Activated CD4-positive, alpha-beta memory T cell treated with anti-CD3 and anti-CD28 coated beads for 36 hours (primary cell): ENCODE measurements at regions not wholly inside any gene's neighbourhood (a gene's known extent, or its start where the extent isn't known, plus 50 kb on each side); places are given as distances from the start of the nearest gene placed in this dataset.

Experiments
- CTCF ChIA-PET: fragments of 350-600 bp; sonication (Branson Sonifier 250); formaldehyde crosslinking; loops from one replicate; lab custom pipeline; 2021; ENCODE audit warnings: antibody characterized with exemption, inconsistent platforms; lab: Charles Lee
- POLR2A ChIA-PET: fragments of 350-600 bp; sonication (Branson Sonifier 250); formaldehyde crosslinking; loops from one replicate; lab custom pipeline; 2021; ENCODE audit warnings: antibody characterized with exemption; lab: Charles Lee
- DNase-seq: peaks from one replicate; pipeline ENCODE4 v3.0.0-alpha.2; 2020
- H3K27ac Mint-ChIP-seq: one replicate; pipeline ENCODE4 v1.8.0; 2021; ENCODE audit warnings: mixed read lengths
- H3K27me3 Mint-ChIP-seq: one replicate; pipeline ENCODE4 v1.8.0; 2021; ENCODE audit warnings: mixed read lengths
- H3K36me3 Mint-ChIP-seq: one replicate; pipeline ENCODE4 v1.8.0; 2021; ENCODE audit warnings: mixed read lengths
- H3K4me1 Mint-ChIP-seq: one replicate; pipeline ENCODE4 v1.8.0; 2021; ENCODE audit warnings: low read depth, mixed read lengths
- H3K4me3 Mint-ChIP-seq: one replicate; pipeline ENCODE4 v1.8.0; 2021; ENCODE audit warnings: mild to moderate bottlenecking, mixed read lengths
- H3K9me3 Mint-ChIP-seq: one replicate; pipeline ENCODE4 v1.8.0; 2021; ENCODE audit warnings: mixed read lengths
- intact Hi-C: fragments of 100-400 bp; cut with micrococcal nuclease; formaldehyde crosslinking; loops from one replicate; pipeline ENCODE4 v1.15.1; 2023

DNA sequence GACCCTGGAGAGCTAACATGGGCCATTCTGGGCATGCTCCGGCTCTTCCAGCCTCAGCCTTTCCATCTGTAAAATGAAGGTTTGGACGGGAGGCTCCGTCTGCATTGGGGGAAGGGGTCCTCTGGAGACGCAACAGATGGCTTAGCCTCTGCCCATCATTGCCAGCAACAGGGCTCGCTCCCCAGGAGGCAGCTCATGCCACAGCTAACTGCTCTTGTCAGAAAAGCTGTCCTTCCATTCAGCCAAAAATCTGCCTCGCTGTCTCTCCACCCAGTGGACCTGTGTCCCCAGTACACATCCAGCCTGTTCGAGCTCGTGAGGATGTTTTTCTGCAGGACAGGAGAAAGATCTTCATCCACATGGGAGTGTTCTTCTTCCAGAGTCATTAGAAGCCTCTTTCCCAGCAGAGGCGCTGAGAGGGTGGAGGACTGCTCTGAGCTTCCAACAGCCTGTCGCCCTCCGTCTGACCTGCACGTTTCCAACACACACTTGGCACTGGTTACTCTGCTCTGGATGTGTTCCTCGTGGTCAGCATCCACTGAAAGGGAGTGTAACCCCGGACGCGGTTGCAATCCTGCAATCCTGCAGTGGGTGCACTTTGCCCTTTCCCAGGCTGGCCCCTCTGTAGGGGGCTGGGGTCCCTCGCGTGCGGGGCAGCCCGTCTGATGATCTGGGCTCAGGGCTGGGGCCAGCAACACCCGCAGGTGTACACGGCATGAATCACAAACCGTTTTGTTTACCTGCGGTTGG is 1340.9 kb downstream of the TBC1D22A start:
- Mint-ChIP-seq H3K36me3 (peaks cover under 1% of the 10 kb centered on the region), H3K4me1 (peaks cover 13% of the 10 kb centered on the region), H3K9me3 (peaks cover 1% of the 10 kb centered on the region), H3K27ac (no peak overlapping the region), H3K27me3 (peaks cover 5% of the 10 kb centered on the region), H3K4me3 (no peak overlapping the region)
- CTCF ChIA-PET, result no interaction called here
- intact Hi-C loops, result no loop called here
- no peak for DNase-seq
- POLR2A ChIA-PET, result no interaction called here

DNA sequence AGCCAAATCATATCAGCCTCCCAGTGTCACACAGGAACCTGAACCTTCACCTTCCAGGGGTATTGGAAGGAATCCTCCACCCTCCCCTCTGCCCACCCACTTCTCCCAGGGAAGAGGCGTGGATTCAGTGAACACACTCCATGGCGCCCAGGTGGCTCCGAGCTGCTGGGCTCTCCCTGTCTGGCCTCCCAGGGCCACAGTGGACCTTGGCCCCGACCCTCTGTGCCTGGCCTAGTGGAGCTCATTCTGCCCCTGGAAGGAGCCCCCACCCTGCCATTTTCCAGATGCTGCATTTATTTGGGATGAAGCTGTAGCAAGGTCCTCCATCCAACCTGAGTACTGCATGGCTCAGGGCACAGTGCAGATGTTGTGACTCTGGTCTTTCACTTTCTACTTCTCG is 1340.1 kb downstream of the TBC1D22A start:
- intact Hi-C loops, result no loop called here
- ChIA-PET CTCF (no interaction called here), POLR2A (no interaction called here)
- Mint-ChIP-seq H3K27me3 (peaks cover 5% of the 10 kb centered on the region), H3K27ac (no peak overlapping the region), H3K36me3 (no peaks in the 10 kb centered on the region), H3K4me1 (peaks cover 19% of the 10 kb centered on the region), H3K4me3 (no peak overlapping the region), H3K9me3 (no peaks in the 10 kb centered on the region)
- no peak for DNase-seq

DNA sequence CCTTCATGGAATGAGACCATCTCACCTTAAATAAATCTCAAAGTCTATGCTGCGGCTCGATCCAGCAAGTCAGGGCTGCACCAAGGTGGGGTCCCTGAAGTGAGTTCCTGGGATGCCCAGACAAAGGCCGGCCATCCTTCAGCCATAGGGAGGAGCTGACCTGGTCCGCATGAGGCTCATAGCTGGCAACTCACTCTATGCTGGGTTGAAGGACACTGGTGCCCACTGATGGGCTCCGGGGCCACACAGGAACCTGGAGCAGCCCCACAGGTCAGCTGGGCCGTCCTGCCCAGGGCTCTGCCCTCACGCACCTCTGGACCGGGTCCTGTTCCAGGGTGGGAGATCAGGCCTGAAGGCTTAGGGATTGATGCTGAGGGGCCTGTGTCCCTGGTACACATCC is 1339.3 kb downstream of the TBC1D22A start:
- intact Hi-C loops, result no loop called here
- DNase-seq, result no peak
- POLR2A ChIA-PET, result no interaction called here
- CTCF ChIA-PET, result no interaction called here
- H3K4me1 Mint-ChIP-seq, result peaks cover 19% of the 10 kb centered on the region
- H3K4me3 Mint-ChIP-seq, result no peak overlapping the region
- H3K27ac Mint-ChIP-seq, result no peak overlapping the region
- H3K36me3 Mint-ChIP-seq, result no peaks in the 10 kb centered on the region
- H3K27me3 Mint-ChIP-seq, result peaks cover 5% of the 10 kb centered on the region
- no peaks in the 10 kb centered on the region for H3K9me3 Mint-ChIP-seq

DNA sequence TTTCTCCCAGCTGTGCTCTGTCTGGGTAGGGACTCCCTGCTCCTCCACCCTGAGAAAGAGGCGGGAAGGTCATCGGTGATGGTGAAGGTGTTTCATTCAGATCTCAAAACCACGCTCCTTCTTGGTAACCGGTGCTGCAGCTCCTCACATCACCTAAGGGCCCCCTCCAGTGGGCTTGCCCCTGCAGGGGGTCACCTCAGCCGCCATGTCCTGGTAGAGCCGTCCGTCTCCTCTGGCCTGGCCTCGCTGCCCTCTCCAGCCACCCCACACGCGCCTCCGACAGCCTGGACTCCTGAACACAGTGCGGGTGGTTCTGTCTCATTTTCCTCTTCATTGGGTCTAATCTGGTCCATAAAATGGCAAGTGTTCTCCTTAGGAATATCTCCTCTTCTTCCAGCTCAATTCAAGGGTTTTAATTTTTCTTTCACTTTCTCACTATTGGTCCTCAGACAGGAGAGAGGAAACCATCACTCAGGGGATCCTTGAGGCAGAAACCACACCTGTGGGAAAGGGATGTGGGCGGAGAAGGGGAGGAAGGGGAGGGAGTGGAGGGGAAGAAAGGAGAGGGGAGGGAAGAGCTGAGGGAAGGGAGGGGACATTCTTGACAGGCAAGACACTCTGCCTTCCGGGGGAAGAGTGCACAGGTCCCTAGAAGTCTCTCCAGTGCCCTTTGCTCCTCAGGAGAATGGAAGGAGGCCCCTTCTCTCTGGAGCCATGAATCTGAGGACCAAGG is 1338.4 kb downstream of the TBC1D22A start:
- CTCF ChIA-PET, result no interaction called here
- Mint-ChIP-seq H3K9me3 (no peaks in the 10 kb centered on the region), H3K36me3 (no peaks in the 10 kb centered on the region), H3K4me3 (no peak overlapping the region), H3K27ac (no peak overlapping the region), H3K27me3 (peaks cover 5% of the 10 kb centered on the region), H3K4me1 (peaks cover 19% of the 10 kb centered on the region)
- POLR2A ChIA-PET, result no interaction called here
- DNase-seq, result no peak
- intact Hi-C loops, result no loop called here

DNA sequence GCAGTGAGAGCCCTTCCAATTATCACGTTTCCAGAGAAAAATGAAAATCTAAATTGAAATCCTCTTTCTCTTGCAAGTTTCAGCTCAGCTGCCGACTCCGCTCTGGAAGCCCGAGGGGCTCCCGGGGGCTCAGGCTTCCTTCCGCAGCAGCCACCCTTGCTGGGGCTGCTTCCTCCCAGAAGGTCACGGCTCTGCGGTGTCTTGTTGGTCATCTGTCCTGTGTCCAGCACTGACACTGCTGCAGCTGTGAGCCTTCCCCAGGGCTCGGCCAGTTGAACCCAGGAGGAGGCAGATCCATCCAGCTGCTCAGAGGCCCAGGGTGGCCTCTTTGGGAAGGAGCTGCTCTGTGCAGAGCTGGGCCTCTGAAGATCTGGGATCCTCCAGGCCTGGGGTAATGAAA is 1337.2 kb downstream of the TBC1D22A start:
- CTCF ChIA-PET, result no interaction called here
- no peak overlapping the region for H3K4me3 Mint-ChIP-seq
- intact Hi-C loops, result no loop called here
- H3K27me3 Mint-ChIP-seq, result peaks cover 3% of the 10 kb centered on the region
- H3K36me3 Mint-ChIP-seq, result no peaks in the 10 kb centered on the region
- no peak for DNase-seq
- peaks cover 19% of the 10 kb centered on the region for H3K4me1 Mint-ChIP-seq
- H3K9me3 Mint-ChIP-seq, result no peaks in the 10 kb centered on the region
- no peak overlapping the region for H3K27ac Mint-ChIP-seq
- POLR2A ChIA-PET, result no interaction called here

DNA sequence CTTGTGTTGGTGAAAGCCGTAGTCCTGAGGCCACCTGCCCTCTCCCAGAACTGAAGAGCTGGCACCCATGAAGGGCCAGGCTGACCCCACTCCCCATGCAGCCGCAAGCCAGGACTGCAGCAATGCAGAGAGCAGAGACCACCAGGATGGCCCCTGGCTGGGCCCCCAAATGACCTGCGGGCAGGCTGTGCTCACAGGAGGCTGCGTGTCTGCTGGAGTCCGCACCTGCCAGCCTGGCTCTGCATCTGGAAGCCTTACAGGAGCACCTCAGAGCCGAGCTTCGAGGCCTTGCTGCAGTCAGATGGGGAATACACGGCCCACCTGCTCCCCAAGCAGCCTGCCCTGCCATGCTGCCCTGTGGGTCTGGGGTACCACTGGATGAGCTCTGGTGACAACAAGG is 1336.8 kb downstream of the TBC1D22A start:
- CTCF ChIA-PET, result no interaction called here
- no peak for DNase-seq
- Mint-ChIP-seq H3K36me3 (no peaks in the 10 kb centered on the region), H3K4me3 (no peak overlapping the region), H3K27me3 (peaks cover 3% of the 10 kb centered on the region), H3K27ac (no peak overlapping the region), H3K4me1 (peaks cover 19% of the 10 kb centered on the region), H3K9me3 (no peaks in the 10 kb centered on the region)
- intact Hi-C loops, result no loop called here
- POLR2A ChIA-PET, result no interaction called here

DNA sequence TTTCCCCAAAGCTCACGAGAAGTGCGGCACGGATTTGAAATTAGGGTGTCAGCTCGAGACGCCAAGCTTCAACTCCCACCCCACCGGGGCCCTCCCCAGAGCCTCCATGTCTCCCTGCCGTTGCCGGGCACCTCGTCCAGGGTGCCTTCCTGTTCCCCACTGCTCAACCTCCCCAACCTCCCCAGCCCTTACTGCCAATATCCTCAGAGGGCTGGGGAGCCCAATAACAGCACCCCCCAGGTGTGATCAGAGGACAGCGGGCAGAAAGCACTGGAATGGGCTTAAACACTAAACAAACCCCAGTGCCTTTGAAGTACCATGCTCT is 1336.4 kb downstream of the TBC1D22A start:
- no peak overlapping the region for H3K4me3 Mint-ChIP-seq
- ChIA-PET CTCF (no interaction called here), POLR2A (no interaction called here)
- DNase-seq, result no peak
- intact Hi-C loops, result no loop called here
- peaks cover 19% of the 10 kb centered on the region for H3K4me1 Mint-ChIP-seq
- no peaks in the 10 kb centered on the region for H3K9me3 Mint-ChIP-seq
- H3K27me3 Mint-ChIP-seq, result peaks cover under 1% of the 10 kb centered on the region
- H3K36me3 Mint-ChIP-seq, result no peaks in the 10 kb centered on the region
- no peak overlapping the region for H3K27ac Mint-ChIP-seq

DNA sequence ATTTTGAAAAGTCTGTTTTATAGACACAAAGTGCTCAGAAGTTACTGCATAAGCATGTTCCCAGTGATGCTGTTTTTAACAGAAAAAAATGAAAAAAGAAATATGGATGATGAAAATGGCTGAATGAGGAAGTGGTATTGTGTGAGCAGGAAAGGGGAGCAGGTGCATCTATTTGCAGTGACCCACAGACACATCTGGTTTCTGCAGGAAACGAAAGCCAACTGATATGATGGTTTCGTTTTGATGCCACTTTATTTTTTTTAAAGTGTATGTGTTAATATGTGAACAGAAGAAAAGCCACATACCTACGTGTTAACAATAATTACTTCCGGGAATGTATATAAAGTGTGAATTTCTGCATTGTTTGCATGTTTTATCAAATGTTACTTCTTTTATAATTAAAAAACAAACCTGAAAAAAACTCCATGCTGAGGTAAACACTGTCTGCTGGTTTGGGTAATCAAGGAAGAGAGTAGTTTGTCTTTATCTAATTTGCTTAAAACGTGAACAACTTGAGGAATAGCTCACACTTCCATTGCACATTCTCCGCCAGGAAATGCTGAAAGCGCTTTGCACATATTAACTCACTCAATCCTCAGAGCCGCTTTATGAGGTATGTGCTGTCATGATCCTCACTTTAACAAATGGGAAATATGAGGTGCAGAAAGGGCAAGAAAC is 1335.9 kb downstream of the TBC1D22A start:
- Mint-ChIP-seq H3K27ac (no peak overlapping the region), H3K4me3 (no peak overlapping the region), H3K9me3 (no peaks in the 10 kb centered on the region), H3K4me1 (peaks cover 19% of the 10 kb centered on the region), H3K36me3 (no peaks in the 10 kb centered on the region), H3K27me3 (no peaks in the 10 kb centered on the region)
- intact Hi-C loops, result no loop called here
- ChIA-PET POLR2A (no interaction called here), CTCF (no interaction called here)
- peak; percentile 20 for DNase-seq

DNA sequence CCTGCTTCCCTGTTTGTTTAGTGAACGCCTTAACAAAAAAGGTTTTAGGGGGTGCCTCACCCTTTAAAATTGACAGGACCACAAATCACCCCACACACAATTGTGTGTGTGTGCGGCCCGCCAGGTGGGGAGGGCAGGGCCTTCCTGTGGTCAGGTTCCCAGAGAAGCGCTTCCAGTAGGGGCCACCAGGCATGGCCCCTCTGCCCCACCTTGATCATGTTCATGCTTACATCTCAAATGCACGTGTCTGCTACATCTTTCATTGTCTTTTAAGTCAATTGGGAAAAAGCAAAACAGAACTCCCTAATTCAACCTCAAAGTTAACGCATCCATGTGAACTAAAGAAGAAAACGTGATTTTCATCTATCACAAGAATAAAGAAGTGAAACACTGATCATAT is 1335.3 kb downstream of the TBC1D22A start:
- ChIA-PET CTCF (no interaction called here), POLR2A (no interaction called here)
- intact Hi-C loops, result no loop called here
- Mint-ChIP-seq H3K27me3 (no peaks in the 10 kb centered on the region), H3K9me3 (no peaks in the 10 kb centered on the region), H3K36me3 (no peaks in the 10 kb centered on the region), H3K4me1 (peaks cover 19% of the 10 kb centered on the region), H3K27ac (no peak overlapping the region), H3K4me3 (no peak overlapping the region)
- DNase-seq, result no peak

DNA sequence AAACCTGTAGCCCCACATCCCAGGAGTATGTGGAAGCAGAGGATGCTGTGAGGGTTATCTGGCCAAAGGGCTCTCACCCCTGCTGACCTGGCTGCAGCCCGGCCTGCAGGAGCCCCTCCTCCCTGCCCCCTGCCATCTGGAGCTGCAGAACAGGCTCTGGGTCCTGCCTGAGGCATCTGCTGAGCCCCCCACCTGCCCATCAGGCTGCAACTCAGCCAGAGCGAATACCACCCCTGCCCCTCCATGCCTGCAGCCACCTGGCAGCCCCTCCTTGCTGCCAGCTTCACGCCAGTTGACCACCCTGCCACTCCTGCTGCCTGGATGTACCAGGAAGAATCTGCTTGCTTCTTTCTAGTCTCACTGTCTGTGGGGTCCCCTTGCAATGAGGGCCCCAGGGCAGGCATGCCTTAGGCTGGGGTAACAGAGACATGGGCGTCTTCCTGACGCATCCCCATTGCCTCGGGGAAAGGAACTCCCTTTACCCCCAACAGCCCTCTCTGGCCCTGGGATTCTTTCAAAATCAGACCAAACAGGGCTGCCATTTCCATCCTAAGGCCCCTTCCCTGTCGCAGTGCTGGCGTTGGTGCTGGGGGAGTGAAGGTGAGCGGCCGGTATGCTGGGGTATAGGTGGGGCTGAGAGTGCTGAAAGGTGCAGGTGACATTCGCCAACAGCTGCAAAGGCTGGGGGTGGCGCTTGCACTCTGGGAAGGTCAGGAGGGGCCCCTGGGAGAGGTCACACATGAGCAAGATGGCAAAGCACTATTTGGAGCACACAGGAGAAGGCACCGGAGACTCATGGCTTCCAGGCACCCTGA is 1334.6 kb downstream of the TBC1D22A start:
- Mint-ChIP-seq H3K36me3 (no peaks in the 10 kb centered on the region), H3K4me1 (peaks cover 19% of the 10 kb centered on the region), H3K27ac (no peak overlapping the region), H3K9me3 (no peaks in the 10 kb centered on the region), H3K27me3 (no peaks in the 10 kb centered on the region), H3K4me3 (no peak overlapping the region)
- ChIA-PET CTCF (no interaction called here), POLR2A (no interaction called here)
- intact Hi-C loops, result no loop called here
- no peak for DNase-seq

DNA sequence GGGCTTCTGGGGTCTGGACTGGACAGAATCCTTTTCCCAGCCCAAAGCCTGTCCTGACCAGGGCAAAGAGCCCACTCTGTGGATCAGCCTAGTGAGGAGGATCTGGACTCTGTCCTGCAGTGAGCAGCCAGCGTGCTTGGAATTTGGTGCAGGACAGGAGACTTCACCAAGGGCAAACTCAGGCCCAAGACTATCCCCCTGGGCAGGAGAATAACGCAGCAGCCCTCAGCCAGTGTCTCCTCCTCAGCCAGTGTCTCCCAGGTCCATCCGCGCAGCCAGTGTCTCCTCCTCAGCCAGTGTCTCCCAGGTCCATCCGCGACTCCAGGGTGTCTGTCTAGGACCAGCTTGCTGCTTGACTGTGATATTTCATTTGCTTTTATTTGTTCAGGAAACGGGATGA is 1334.0 kb downstream of the TBC1D22A start:
- Mint-ChIP-seq H3K27ac (no peak overlapping the region), H3K4me1 (peaks cover 19% of the 10 kb centered on the region), H3K9me3 (no peaks in the 10 kb centered on the region), H3K36me3 (no peaks in the 10 kb centered on the region), H3K4me3 (no peak overlapping the region), H3K27me3 (peaks cover 2% of the 10 kb centered on the region)
- intact Hi-C loops, result no loop called here
- no peak for DNase-seq
- CTCF ChIA-PET, result no interaction called here
- POLR2A ChIA-PET, result no interaction called here

DNA sequence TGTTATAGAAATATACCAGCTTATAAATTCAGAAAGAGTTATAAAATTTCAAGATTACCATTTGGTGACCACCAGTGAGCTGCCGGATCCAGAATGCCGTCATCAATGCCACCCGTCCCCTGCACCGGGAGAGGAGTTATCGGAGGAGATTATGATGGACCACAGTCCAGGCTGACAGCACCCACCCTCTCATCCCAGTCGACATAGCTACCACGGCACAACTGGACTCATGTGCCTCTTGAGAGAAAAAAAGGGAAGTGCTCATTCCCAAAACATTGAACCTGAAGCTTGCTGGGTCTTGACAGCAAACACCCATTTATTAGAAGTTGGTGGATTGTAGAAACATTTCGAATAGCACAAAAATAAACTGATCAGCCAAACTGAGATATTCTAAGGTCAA is 1331.5 kb downstream of the TBC1D22A start:
- no peaks in the 10 kb centered on the region for H3K36me3 Mint-ChIP-seq
- H3K4me1 Mint-ChIP-seq, result peaks cover 13% of the 10 kb centered on the region
- POLR2A ChIA-PET, result no interaction called here
- no peak overlapping the region for H3K27ac Mint-ChIP-seq
- H3K9me3 Mint-ChIP-seq, result no peaks in the 10 kb centered on the region
- H3K27me3 Mint-ChIP-seq, result peaks cover 9% of the 10 kb centered on the region
- intact Hi-C loops, result no loop called here
- no peak overlapping the region for H3K4me3 Mint-ChIP-seq
- CTCF ChIA-PET, result no interaction called here
- DNase-seq, result no peak
